ENCODE measurements at regions not wholly inside any gene's neighbourhood (a gene's known extent, or its start where the extent isn't known, plus 50 kb on each side); places are given as distances from the start of the nearest gene placed in this dataset.

GRCh38 chr20:11978496-11978895, 60.8 kb downstream of the BTBD3 start:
- TF ChIP-seq POLR2A (IDR thresholded peaks at IDR 0.05; ENCODE audit: low read depth, low read length) = no peak
- no peak for TF ChIP-seq SPI1 (IDR thresholded peaks at IDR 0.05; ENCODE audit: low read depth, low read length)
- TF ChIP-seq POLR2AphosphoS5 (IDR thresholded peaks at IDR 0.05; ENCODE audit: low read depth, low read length) = no peak
- no peak for TF ChIP-seq TAF1 (IDR thresholded peaks at IDR 0.05; ENCODE audit: low read depth, low read length)

Measured in GM12891 (cell line).